Central memory CD4-positive, alpha-beta T cell (primary cell): ENCODE measurements at regions not wholly inside any gene's neighbourhood (a gene's known extent, or its start where the extent isn't known, plus 50 kb on each side); places are given as distances from the start of the nearest gene placed in this dataset.

ENCODE experiments used
- DNase-seq: peaks from one replicate; pipeline ENCODE4 v3.0.0; 2022

DNA sequence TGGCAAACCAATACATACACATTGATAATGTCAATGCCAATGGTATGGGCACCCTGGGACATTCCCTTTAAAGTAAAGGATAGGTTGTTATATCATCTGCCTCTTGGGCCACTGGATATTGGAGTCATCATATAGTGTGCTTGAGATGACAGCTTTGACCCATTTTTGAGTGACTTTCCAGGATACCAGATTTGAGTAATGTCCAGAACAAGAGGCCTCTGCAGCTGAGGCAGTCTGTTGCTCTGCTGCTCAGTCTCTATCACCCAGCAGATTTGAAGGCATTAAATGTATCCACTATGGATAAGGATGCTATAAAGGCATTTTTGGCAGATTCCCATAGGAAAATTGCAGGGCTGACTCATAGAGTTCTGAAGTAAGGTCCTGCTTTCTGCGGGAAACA lies 525.6 kb upstream of the SEMA6A start:
- DNase-seq, result no peak

GRCh38 chr5:117098094-117098493 lies 523.5 kb upstream of the SEMA6A start:
- no peak for DNase-seq

GRCh38 chr5:117095346-117096332 lies 521.0 kb upstream of the SEMA6A start:
- DNase-seq, result no peak

- DNase-seq, result no peak
Observed at GRCh38 chr5:117094114-117094815, 519.6 kb upstream of the SEMA6A start.

DNA sequence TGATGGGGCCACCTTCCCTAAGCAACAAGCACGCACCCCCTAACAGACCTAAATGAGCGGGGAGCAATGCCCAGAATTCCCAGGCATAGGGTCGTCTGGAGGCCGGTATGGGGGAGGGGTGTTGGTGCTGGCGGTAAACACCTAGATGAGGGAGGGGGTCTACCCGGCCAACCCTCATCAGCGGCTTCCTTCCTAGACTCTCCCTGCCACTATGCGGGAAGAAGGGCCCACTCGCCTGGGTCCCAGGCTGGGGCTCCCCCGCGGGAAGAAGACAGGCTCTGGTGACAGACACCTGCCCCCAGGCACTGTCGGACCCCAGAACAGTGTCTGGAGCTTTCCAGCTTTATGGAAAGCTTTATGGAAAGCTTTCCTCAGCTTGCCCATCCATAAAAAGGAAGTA lies 519.0 kb upstream of the SEMA6A start:
- DNase-seq, result no peak

DNA sequence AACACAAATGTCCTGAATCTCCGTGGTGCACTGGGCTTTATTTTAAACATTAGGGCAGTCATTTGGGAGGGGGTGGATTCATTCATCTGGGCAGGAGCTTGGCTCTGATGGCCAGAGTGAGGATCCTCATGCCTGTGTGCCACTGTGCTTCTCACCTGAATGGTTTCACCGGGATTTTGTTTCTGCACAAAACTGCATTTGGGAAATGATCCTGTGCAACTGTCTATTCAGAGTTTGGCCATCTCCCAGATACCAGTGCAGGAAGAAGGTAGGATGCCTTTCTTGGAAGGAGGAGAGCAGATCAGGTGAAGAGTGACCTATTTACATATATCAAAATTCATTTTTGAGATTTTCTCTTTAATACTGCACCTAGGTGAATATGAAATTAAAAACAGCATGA lies 514.4 kb upstream of the SEMA6A start:
- no peak for DNase-seq

GRCh38 chr5:117088176-117088575 lies 513.6 kb upstream of the SEMA6A start:
- DNase-seq, result no peak

DNA sequence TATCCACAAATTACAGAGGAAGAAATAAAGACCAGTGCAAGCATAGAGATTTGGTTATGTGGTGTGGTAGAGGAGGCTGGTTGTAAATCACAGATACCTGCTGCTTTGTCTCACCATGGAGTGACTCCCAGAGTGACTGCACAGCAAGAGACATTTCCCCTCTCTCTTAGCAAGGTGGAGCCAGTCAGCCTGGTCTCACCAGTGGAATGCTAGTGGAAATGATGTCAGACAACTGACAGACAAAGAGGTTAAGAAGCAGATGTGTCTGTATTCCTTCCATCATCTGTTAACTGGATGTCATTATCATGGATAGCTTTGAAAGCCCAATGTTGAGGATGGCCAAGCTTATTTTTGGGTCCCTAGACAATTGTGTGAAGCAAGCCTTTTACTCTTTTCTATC lies 509.4 kb upstream of the SEMA6A start:
- no peak for DNase-seq

- DNase-seq, result no peak
Observed at GRCh38 chr5:117082977-117083376, 508.4 kb upstream of the SEMA6A start.

DNA sequence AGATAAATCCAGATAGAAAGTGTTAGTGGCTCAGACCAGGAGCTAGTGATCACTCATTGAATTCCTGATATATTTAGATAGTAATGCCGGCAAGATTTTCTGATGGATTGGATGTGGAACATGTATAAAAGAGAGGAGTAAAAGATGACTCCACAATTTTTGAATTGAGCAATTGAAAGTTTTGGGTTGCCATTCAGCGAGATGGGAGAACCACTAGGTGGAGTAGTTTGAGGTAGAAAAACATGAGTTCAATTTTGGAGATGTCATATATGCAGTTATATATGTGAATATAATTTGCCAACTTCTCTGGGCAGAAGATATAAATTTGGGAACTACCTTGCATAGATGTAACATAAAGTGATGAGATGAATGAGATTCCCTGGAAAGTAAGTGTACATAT lies 502.5 kb upstream of the SEMA6A start:
- no peak for DNase-seq

DNA sequence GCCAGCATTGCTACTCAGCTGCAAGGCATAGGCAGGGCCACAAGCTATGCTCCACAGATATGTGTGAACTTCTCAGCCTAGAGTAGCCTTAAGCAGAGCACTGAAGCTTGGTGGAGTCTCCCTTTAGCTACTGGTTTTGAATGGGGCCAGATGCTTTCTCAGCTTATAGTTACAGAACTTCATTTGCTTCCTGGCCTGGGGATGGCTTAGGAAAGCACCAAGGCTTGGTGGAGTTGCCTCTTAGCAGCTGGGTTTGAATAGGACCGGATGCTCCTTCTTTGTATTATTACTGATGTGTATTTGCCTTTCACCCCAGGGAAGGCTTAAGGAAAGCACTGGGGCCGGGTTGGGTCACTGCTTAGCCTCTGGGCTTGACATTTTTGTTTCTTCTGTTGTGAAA lies 497.8 kb upstream of the SEMA6A start:
- DNase-seq, result no peak

DNA sequence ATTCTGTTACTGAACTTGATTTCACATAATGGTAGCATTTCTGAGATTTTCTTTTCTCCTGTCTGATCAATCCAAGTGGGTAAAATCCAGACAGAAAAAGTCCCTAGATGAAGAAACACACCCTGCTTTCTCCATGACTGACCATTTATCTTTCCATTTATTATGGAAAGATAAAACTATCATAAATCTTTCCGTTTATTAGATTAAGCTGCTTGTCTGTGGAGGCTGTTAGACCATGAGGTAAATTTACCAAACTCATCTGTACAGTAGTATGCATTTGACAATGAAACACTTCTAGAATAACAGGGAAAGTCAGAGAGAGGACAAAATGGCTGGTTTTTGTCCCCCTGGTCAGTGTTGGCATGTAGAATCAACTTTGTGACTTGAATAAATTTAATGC lies 491.2 kb upstream of the SEMA6A start:
- DNase-seq, result no peak

- DNase-seq, result no peak
Observed at GRCh38 chr5:117065161-117065560, 490.5 kb upstream of the SEMA6A start.

- DNase-seq, result no peak
Observed at GRCh38 chr5:117060099-117060498, 485.5 kb upstream of the SEMA6A start.

DNA sequence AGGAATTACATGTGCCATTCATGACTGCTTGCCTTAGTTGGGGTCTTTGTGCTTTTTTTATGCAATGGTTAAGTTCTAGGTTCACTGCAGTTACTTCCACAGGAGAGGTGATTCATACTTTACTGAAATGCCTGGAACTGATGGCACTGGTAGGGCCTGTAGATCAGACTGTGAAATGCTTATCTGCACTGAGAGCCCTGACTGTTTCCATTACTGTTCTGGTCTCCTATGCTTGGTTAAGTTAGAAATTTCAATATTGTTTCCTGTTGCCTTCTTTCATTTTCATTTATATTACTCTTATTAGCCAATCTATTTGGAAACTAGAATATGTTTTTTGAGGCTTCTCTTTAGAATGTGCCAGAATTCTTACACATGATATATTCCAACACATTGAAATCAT lies 484.1 kb upstream of the SEMA6A start:
- DNase-seq, result no peak

DNA sequence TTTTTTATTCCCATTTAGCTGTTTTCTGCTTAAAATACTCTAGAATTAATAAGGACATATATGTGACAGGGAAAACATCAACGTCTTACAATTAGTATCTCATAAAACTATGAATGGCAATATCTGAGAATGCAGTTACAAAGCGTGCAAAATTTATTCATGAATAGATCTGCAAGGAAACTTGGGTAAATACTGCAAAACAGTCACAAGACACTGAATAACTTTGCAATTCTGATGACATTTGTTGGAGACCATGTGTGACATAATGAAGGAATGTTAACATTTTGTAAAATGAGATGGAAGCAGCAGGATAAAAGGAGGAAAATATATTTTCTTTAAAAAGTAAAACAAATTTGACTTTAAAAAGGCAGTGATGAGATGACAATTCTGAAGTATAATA lies 480.9 kb upstream of the SEMA6A start:
- DNase-seq, result no peak

- DNase-seq, result no peak
Observed at GRCh38 chr5:117054911-117055310, 480.3 kb upstream of the SEMA6A start.

- no peak for DNase-seq
Observed at GRCh38 chr5:117054141-117054540, 479.5 kb upstream of the SEMA6A start.

DNA sequence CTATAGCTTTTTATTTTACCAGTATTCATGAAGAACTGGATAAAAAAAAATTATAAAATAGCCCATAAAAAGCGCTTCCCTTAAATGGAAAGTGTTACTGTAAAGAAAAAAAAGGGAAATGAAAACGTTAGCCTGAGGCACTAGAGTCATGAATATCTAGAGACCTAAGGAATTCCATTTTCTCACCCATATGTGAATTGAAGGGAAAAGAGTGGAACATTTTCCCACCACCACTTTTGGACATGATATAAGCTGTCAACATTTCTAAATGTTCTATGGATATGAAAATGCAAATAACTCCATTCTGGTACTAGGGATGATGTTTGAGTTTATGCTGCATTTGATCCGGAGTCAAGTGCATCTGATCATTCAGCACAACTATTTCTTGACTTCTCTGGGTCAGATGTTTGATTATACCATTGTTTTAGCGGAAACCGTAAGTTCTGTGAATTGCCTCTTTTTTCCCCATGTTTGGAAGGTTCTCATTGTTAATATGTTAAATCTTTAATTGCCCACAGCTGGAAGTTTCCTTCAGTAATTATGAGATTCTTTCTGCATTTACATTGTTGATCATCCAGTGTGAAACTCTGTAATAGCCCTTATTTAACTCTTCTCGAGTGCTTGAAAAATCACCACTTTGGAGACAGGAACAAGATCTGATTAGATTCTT lies 467.4 kb upstream of the SEMA6A start:
- DNase-seq, result no peak

GRCh38 chr5:117039035-117039434 lies 464.4 kb upstream of the SEMA6A start:
- no peak for DNase-seq

- DNase-seq, result no peak
Observed at GRCh38 chr5:117027384-117027783, 452.8 kb upstream of the SEMA6A start.

DNA sequence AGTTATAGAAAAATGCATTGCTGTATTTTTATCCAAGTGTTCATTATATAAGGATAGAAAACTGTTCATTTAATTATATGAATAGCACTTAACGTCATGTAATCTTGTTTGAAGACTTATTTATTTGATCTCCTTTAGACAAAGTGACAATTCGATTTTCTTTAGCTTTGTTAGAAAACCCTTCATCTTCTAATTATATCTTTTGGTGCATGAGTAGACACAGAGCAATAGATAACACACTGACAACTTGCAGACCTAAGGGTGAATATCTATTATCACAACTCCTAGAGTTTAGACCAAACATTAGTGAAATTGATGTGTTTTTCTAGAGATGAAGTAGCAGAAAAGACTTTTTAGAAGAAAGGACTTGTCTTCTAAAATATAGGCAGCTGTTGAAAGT lies 446.4 kb upstream of the SEMA6A start:
- DNase-seq, result no peak

DNA sequence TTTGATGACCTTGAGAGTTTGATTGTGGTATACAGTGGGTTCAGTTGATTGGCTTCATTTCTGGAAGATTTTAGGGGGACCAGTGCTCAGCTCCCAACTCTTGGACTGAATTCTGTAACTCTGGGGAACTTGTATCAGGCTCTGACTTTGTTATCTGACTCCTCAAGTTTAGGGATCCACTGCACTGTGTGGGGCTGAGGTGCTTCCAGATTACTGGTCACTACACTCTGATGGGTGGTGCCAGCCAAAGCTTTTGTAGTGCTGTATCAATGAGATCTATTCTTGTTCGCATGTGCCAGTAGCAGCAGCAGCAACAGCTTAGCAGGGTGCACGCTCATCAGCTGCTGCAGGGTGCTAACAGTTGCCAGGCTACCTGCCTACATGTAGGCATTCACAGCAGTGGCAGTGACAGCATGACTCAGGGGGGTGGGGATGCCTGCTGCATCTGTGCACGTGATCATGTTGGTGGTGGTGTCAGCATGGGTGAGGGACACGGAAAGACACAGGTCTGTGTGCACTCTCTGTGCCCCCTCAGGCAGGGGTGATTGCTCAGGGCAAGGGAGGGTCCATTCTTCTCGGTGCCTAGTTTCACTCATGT lies 438.8 kb upstream of the SEMA6A start:
- DNase-seq, result no peak
